ENCODE measurements at regions not wholly inside any gene's neighbourhood (a gene's known extent, or its start where the extent isn't known, plus 50 kb on each side); places are given as distances from the start of the nearest gene placed in this dataset.

- DNase-seq (ENCODE audit: extremely low spot score, unreplicated experiment) = no peak
- Mint-ChIP-seq H3K27ac (ENCODE audit: unreplicated experiment) (peak overlapping the region; percentile 48), H3K9me3 (ENCODE audit: unreplicated experiment) (peaks cover 7% of the 10 kb centered on the region)
Measured at GRCh38 chr10:61157182-61157581, 213.2 kb upstream of the RHOBTB1 start.

GRCh38 chr10:61153771-61154170 is 209.8 kb upstream of the RHOBTB1 start:
- H3K4me1 Mint-ChIP-seq (ENCODE audit: unreplicated experiment) = peaks cover 18% of the 10 kb centered on the region
- no peak for TF ChIP-seq CTCF (IDR thresholded peaks at IDR 0.05)
- H3K36me3 Mint-ChIP-seq (ENCODE audit: unreplicated experiment) = no peaks in the 10 kb centered on the region
- H3K27me3 Mint-ChIP-seq (ENCODE audit: unreplicated experiment) = no peaks in the 10 kb centered on the region
- no peak overlapping the region for H3K4me3 Mint-ChIP-seq (ENCODE audit: unreplicated experiment)
- DNase-seq (ENCODE audit: extremely low spot score, unreplicated experiment) = no peak
- H3K27ac Mint-ChIP-seq (ENCODE audit: unreplicated experiment) = no peak overlapping the region
- peaks cover 4% of the 10 kb centered on the region for H3K9me3 Mint-ChIP-seq (ENCODE audit: unreplicated experiment)

More at GRCh38 chr10:61157182-61157581, 213.2 kb upstream of the RHOBTB1 start:
- no peak overlapping the region for H3K4me3 Mint-ChIP-seq (ENCODE audit: unreplicated experiment)
- TF ChIP-seq CTCF (IDR thresholded peaks at IDR 0.05) = no peak
- H3K36me3 Mint-ChIP-seq (ENCODE audit: unreplicated experiment) = no peaks in the 10 kb centered on the region
- peaks cover 22% of the 10 kb centered on the region for H3K4me1 Mint-ChIP-seq (ENCODE audit: unreplicated experiment)
- H3K27me3 Mint-ChIP-seq (ENCODE audit: unreplicated experiment) = no peaks in the 10 kb centered on the region

GRCh38 chr10:61151059-61151458 is 207.1 kb upstream of the RHOBTB1 start:
- Mint-ChIP-seq H3K4me3 (ENCODE audit: unreplicated experiment) (no peak overlapping the region), H3K36me3 (ENCODE audit: unreplicated experiment) (no peaks in the 10 kb centered on the region), H3K9me3 (ENCODE audit: unreplicated experiment) (no peaks in the 10 kb centered on the region), H3K27me3 (ENCODE audit: unreplicated experiment) (peaks cover 3% of the 10 kb centered on the region), H3K27ac (ENCODE audit: unreplicated experiment) (no peak overlapping the region), H3K4me1 (ENCODE audit: unreplicated experiment) (no peaks in the 10 kb centered on the region)
- no peak for DNase-seq (ENCODE audit: extremely low spot score, unreplicated experiment)
- no peak for TF ChIP-seq CTCF (IDR thresholded peaks at IDR 0.05)

- no peak for TF ChIP-seq CTCF (IDR thresholded peaks at IDR 0.05)
- Mint-ChIP-seq H3K27me3 (ENCODE audit: unreplicated experiment) (peaks cover 3% of the 10 kb centered on the region), H3K36me3 (ENCODE audit: unreplicated experiment) (peaks cover 2% of the 10 kb centered on the region), H3K4me1 (ENCODE audit: unreplicated experiment) (no peaks in the 10 kb centered on the region), H3K9me3 (ENCODE audit: unreplicated experiment) (peaks cover under 1% of the 10 kb centered on the region), H3K4me3 (ENCODE audit: unreplicated experiment) (no peak overlapping the region), H3K27ac (ENCODE audit: unreplicated experiment) (no peak overlapping the region)
- no peak for DNase-seq (ENCODE audit: extremely low spot score, unreplicated experiment)
Measured at GRCh38 chr10:61148451-61148850, 204.5 kb upstream of the RHOBTB1 start.

GRCh38 chr10:61142987-61143386 is 199.0 kb upstream of the RHOBTB1 start:
- TF ChIP-seq CTCF (IDR thresholded peaks at IDR 0.05) = no peak
- H3K4me3 Mint-ChIP-seq (ENCODE audit: unreplicated experiment) = no peak overlapping the region
- peaks cover 2% of the 10 kb centered on the region for H3K36me3 Mint-ChIP-seq (ENCODE audit: unreplicated experiment)
- H3K27ac Mint-ChIP-seq (ENCODE audit: unreplicated experiment) = no peak overlapping the region
- H3K4me1 Mint-ChIP-seq (ENCODE audit: unreplicated experiment) = peaks cover 19% of the 10 kb centered on the region
- no peak for DNase-seq (ENCODE audit: extremely low spot score, unreplicated experiment)
- H3K9me3 Mint-ChIP-seq (ENCODE audit: unreplicated experiment) = peaks cover 8% of the 10 kb centered on the region
- H3K27me3 Mint-ChIP-seq (ENCODE audit: unreplicated experiment) = peaks cover 3% of the 10 kb centered on the region

Measured in osteocyte (in vitro differentiated cells).